ENCODE measurements at regions not wholly inside any gene's neighbourhood (a gene's known extent, or its start where the extent isn't known, plus 50 kb on each side); places are given as distances from the start of the nearest gene placed in this dataset.
A peak's percentile ranks its signal among the peaks of the same experiment; 100 is the strongest.

- Histone ChIP-seq H3K27me3 (ENCODE audit: low read depth) (no peaks in the 10 kb centered on the region), H3K9me3 (replicated peaks) (no peaks in the 10 kb centered on the region), H3K36me3 (no peaks in the 10 kb centered on the region), H3K4me3 (no peak overlapping the region), H3K4me1 (peaks cover 31% of the 10 kb centered on the region), H3K27ac (replicated peaks) (peak overlapping the region; percentile 76)
- TF ChIP-seq CTCF (IDR thresholded peaks at IDR 0.05; ENCODE audit: borderline replicate concordance), result no peak
- intact Hi-C loops (cut with micrococcal nuclease), result no loop called here
- DNase-seq, result no peak
Measured at GRCh38 chr5:57663466-57663865, 180.9 kb upstream of the ACTBL2 start.

GRCh38 chr5:57662991-57663390, 180.4 kb upstream of the ACTBL2 start:
- Histone ChIP-seq H3K9me3 (replicated peaks) (no peaks in the 10 kb centered on the region), H3K36me3 (no peaks in the 10 kb centered on the region), H3K27ac (replicated peaks) (peak overlapping the region; percentile 76), H3K4me1 (peaks cover 31% of the 10 kb centered on the region), H3K4me3 (no peak overlapping the region), H3K27me3 (ENCODE audit: low read depth) (no peaks in the 10 kb centered on the region)
- peak; percentile 33 for TF ChIP-seq CTCF (IDR thresholded peaks at IDR 0.05; ENCODE audit: borderline replicate concordance)
- DNase-seq, result no peak
- intact Hi-C loops (cut with micrococcal nuclease), result no loop called here

GRCh38 chr5:57659886-57660285, 177.3 kb upstream of the ACTBL2 start:
- Histone ChIP-seq H3K4me1 (peaks cover 20% of the 10 kb centered on the region), H3K4me3 (no peak overlapping the region), H3K9me3 (replicated peaks) (no peaks in the 10 kb centered on the region), H3K27me3 (ENCODE audit: low read depth) (no peaks in the 10 kb centered on the region), H3K27ac (replicated peaks) (no peak overlapping the region), H3K36me3 (no peaks in the 10 kb centered on the region)
- no peak for DNase-seq
- no peak for TF ChIP-seq CTCF (IDR thresholded peaks at IDR 0.05; ENCODE audit: borderline replicate concordance)
- intact Hi-C loops (cut with micrococcal nuclease), result no loop called here

GRCh38 chr5:57658018-57658417, 175.4 kb upstream of the ACTBL2 start:
- H3K9me3 ChIP-seq (replicated peaks), result no peaks in the 10 kb centered on the region
- no peak overlapping the region for H3K27ac ChIP-seq (replicated peaks)
- TF ChIP-seq CTCF (IDR thresholded peaks at IDR 0.05; ENCODE audit: borderline replicate concordance), result no peak
- H3K4me1 ChIP-seq, result peaks cover 27% of the 10 kb centered on the region
- H3K36me3 ChIP-seq, result no peaks in the 10 kb centered on the region
- H3K27me3 ChIP-seq (ENCODE audit: low read depth), result no peaks in the 10 kb centered on the region
- no peak overlapping the region for H3K4me3 ChIP-seq
- intact Hi-C loops (cut with micrococcal nuclease), result no loop called here
- no peak for DNase-seq

GRCh38 chr5:57655228-57655627, 172.6 kb upstream of the ACTBL2 start:
- Histone ChIP-seq H3K4me1 (peaks cover 19% of the 10 kb centered on the region), H3K9me3 (replicated peaks) (no peaks in the 10 kb centered on the region), H3K36me3 (no peaks in the 10 kb centered on the region), H3K4me3 (no peak overlapping the region), H3K27me3 (ENCODE audit: low read depth) (no peaks in the 10 kb centered on the region), H3K27ac (replicated peaks) (no peak overlapping the region)
- DNase-seq, result no peak
- TF ChIP-seq CTCF (IDR thresholded peaks at IDR 0.05; ENCODE audit: borderline replicate concordance), result no peak
- intact Hi-C loops (cut with micrococcal nuclease), result no loop called here
